Osteoblast (primary cell): ENCODE measurements at regions not wholly inside any gene's neighbourhood (a gene's known extent, or its start where the extent isn't known, plus 50 kb on each side); places are given as distances from the start of the nearest gene placed in this dataset.

Experiments
- DNase-seq: peaks from one replicate; pipeline ENCODE4 v3.0.0; 2011; ENCODE audit warnings: low spot score, mixed read lengths; ENCODE audit not compliant: insufficient read length; ENCODE audit errors: missing footprints
- H2AFZ ChIP-seq: 2 replicates; pipeline ENCODE4 v1.6.0; 2011; ENCODE audit warnings: mild to moderate bottlenecking, low read length
- H3K27ac ChIP-seq: 2 replicates; pipeline ENCODE4 v1.5.1; 2011; ENCODE audit warnings: mild to moderate bottlenecking, low read depth, low read length, moderate library complexity
- H3K27me3 ChIP-seq: 2 replicates; pipeline ENCODE4 v1.6.0; 2012; ENCODE audit warnings: mild to moderate bottlenecking, control low read depth, inconsistent platforms, low read length, moderate library complexity; ENCODE audit not compliant: insufficient read depth
- H3K36me3 ChIP-seq: 2 replicates; pipeline ENCODE4 v1.5.1; 2011; ENCODE audit warnings: mild to moderate bottlenecking, low read length, control low read depth, moderate library complexity; ENCODE audit not compliant: insufficient read depth
- H3K4me1 ChIP-seq: 2 replicates; pipeline ENCODE4 v1.5.1; 2011; ENCODE audit warnings: mild to moderate bottlenecking, low read length, control low read depth, moderate library complexity; ENCODE audit not compliant: insufficient read depth
- H3K4me2 ChIP-seq: 2 replicates; pipeline ENCODE4 v1.6.0; 2011; ENCODE audit warnings: mild to moderate bottlenecking, low read length; ENCODE audit not compliant: insufficient read depth
- H3K4me3 ChIP-seq: fragments of 200-600 bp; sonication (generic); 3 replicates; pipeline ENCODE4 v1.5.1; 2012; ENCODE audit warnings: mild to moderate bottlenecking, low read length, inconsistent platforms; ENCODE audit not compliant: insufficient read depth
- H3K79me2 ChIP-seq: 2 replicates; pipeline ENCODE4 v1.6.0; 2012; ENCODE audit warnings: mild to moderate bottlenecking, low read length, control low read depth, inconsistent platforms; ENCODE audit not compliant: insufficient read depth
- H3K9me3 ChIP-seq: 2 replicates; pipeline ENCODE4 v1.5.1; 2011; ENCODE audit warnings: low read depth, low read length, control low read depth
- H4K20me1 ChIP-seq: 2 replicates; pipeline ENCODE4 v1.6.0; 2012; ENCODE audit warnings: mild to moderate bottlenecking, low read length, control low read depth; ENCODE audit not compliant: insufficient read depth
- TF ChIP-seq, protein P1 (sequence below): IDR thresholded peaks from 2 replicates; pipeline ENCODE4 v1.5.1; 2011; ENCODE audit warnings: mild to moderate bottlenecking, low read depth, low read length, moderate library complexity; ENCODE audit errors: extremely low read depth

- H3K36me3 ChIP-seq = no peaks in the 10 kb centered on the region
- peaks cover 4% of the 10 kb centered on the region for H3K4me1 ChIP-seq
- H3K9me3 ChIP-seq = no peaks in the 10 kb centered on the region
- H2AFZ ChIP-seq = no peak overlapping the region
- H3K27ac ChIP-seq = no peak overlapping the region
- DNase-seq = no peak
- H3K79me2 ChIP-seq = no peaks in the 10 kb centered on the region
- H3K4me3 ChIP-seq = no peak overlapping the region
- no peak overlapping the region for H3K4me2 ChIP-seq
- no peaks in the 10 kb centered on the region for H3K27me3 ChIP-seq
- TF ChIP-seq, protein P1, sequence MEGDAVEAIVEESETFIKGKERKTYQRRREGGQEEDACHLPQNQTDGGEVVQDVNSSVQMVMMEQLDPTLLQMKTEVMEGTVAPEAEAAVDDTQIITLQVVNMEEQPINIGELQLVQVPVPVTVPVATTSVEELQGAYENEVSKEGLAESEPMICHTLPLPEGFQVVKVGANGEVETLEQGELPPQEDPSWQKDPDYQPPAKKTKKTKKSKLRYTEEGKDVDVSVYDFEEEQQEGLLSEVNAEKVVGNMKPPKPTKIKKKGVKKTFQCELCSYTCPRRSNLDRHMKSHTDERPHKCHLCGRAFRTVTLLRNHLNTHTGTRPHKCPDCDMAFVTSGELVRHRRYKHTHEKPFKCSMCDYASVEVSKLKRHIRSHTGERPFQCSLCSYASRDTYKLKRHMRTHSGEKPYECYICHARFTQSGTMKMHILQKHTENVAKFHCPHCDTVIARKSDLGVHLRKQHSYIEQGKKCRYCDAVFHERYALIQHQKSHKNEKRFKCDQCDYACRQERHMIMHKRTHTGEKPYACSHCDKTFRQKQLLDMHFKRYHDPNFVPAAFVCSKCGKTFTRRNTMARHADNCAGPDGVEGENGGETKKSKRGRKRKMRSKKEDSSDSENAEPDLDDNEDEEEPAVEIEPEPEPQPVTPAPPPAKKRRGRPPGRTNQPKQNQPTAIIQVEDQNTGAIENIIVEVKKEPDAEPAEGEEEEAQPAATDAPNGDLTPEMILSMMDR = no peak
- no peaks in the 10 kb centered on the region for H4K20me1 ChIP-seq
Measured at GRCh38 chr6:156590482-156590881, 186.7 kb upstream of the ARID1B start.

GRCh38 chr6:156589281-156589680, 187.9 kb upstream of the ARID1B start:
- no peaks in the 10 kb centered on the region for H3K9me3 ChIP-seq
- no peak overlapping the region for H3K4me2 ChIP-seq
- H2AFZ ChIP-seq = no peak overlapping the region
- H3K27me3 ChIP-seq = no peaks in the 10 kb centered on the region
- H3K4me3 ChIP-seq = no peak overlapping the region
- TF ChIP-seq, protein P1 = no peak
- no peaks in the 10 kb centered on the region for H3K36me3 ChIP-seq
- H3K79me2 ChIP-seq = no peaks in the 10 kb centered on the region
- peaks cover 4% of the 10 kb centered on the region for H3K4me1 ChIP-seq
- no peak overlapping the region for H3K27ac ChIP-seq
- peak; percentile 86 for DNase-seq
- H4K20me1 ChIP-seq = no peaks in the 10 kb centered on the region

DNA sequence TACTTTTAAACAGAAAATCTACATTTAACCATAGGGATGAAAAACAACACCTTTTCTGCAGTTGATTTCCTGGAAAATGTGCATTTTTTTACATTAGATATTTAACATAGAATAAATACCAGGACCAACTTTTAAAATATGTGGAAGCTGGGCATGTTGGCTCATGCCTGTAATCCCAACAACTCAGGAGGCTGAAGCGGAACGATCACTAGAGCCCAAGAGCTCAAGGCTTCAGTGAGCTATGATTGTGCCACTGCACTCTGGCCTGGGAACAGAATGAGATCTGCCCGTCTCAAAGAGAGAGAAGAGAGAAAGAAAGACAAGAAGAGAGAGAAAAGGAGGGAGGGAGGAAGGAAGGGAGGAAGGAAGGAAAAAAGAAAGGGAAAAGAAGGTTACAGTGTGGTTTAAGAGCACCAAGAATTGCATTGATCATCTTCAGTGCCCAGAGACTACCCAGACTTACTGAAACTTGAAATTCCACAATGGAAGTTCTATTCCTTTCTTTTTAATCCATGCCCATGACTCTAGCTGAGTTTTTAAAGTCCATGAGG, 189.4 kb upstream of the ARID1B start:
- Histone ChIP-seq H3K36me3 (no peaks in the 10 kb centered on the region), H3K79me2 (no peaks in the 10 kb centered on the region), H3K4me1 (peaks cover 4% of the 10 kb centered on the region), H3K27ac (no peak overlapping the region), H3K9me3 (no peaks in the 10 kb centered on the region), H2AFZ (no peak overlapping the region), H3K4me3 (no peak overlapping the region), H3K27me3 (no peaks in the 10 kb centered on the region), H3K4me2 (no peak overlapping the region), H4K20me1 (no peaks in the 10 kb centered on the region)
- TF ChIP-seq, protein P1 = no peak
- DNase-seq = no peak

DNA sequence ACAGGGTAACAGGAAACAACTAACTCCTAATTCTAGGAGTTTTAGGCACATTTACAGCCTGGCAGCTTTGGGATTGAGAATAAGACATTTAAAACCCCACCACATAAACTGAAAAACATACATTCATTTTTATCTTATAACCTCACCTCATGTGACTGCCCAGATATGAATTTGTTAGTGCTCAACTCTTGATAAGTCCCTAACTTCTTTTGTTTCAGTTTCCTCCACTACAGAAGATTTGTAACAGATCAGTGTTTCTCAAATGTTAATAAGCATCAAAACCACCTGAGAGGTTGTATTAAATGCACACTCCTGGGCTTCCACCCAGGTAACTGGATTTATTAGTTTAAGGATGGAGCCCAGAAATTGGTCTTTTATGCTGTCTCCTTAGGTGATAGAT, 190.1 kb upstream of the ARID1B start:
- no peak overlapping the region for H3K4me3 ChIP-seq

More for the DNA sequence above, 190.1 kb upstream of the ARID1B start:
- Histone ChIP-seq H4K20me1 (no peaks in the 10 kb centered on the region), H3K27me3 (no peaks in the 10 kb centered on the region), H2AFZ (no peak overlapping the region), H3K9me3 (no peaks in the 10 kb centered on the region), H3K4me1 (peaks cover 4% of the 10 kb centered on the region), H3K27ac (no peak overlapping the region), H3K79me2 (no peaks in the 10 kb centered on the region), H3K4me2 (no peak overlapping the region), H3K36me3 (no peaks in the 10 kb centered on the region)
- DNase-seq = no peak
- TF ChIP-seq, protein P1 = no peak
